ENCODE measurements at regions not wholly inside any gene's neighbourhood (a gene's known extent, or its start where the extent isn't known, plus 50 kb on each side); places are given as distances from the start of the nearest gene placed in this dataset.

DNA sequence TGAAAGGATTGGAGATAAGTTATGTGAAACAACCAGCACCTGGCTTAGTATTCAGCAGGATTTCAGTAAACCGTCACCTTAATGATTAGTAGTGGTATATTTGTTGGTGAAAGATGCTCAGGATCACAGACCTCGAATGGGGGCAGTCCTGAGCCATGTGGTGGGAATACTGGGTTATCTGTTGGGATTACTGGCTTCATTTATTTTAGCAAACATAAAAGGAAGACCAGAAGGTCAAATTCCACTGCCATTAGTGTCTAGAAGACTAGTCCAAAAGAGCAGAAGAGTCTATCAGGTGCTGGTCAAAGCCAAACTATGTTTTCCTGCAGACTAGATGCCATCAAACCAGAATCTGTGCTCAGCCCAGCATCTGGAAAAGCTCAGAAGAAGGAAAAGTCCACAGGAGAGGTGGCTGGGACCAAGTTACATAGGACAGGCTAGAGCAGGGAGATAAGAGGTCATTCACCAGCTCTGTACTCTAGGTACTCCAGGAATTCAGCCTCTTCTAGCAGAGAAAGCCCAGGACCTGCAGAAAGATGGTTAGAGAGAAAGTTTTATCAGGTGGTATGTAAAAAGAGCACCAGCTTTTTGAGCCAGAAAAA lies 343.4 kb downstream of the PLPP3 start:
- TF ChIP-seq, protein P1, sequence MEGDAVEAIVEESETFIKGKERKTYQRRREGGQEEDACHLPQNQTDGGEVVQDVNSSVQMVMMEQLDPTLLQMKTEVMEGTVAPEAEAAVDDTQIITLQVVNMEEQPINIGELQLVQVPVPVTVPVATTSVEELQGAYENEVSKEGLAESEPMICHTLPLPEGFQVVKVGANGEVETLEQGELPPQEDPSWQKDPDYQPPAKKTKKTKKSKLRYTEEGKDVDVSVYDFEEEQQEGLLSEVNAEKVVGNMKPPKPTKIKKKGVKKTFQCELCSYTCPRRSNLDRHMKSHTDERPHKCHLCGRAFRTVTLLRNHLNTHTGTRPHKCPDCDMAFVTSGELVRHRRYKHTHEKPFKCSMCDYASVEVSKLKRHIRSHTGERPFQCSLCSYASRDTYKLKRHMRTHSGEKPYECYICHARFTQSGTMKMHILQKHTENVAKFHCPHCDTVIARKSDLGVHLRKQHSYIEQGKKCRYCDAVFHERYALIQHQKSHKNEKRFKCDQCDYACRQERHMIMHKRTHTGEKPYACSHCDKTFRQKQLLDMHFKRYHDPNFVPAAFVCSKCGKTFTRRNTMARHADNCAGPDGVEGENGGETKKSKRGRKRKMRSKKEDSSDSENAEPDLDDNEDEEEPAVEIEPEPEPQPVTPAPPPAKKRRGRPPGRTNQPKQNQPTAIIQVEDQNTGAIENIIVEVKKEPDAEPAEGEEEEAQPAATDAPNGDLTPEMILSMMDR (IDR thresholded peaks at IDR 0.05) = no peak
- TF ChIP-seq POLR2A (IDR thresholded peaks at IDR 0.05) = no peak
